ENCODE measurements at regions not wholly inside any gene's neighbourhood (a gene's known extent, or its start where the extent isn't known, plus 50 kb on each side); places are given as distances from the start of the nearest gene placed in this dataset.
"Not testable (repeated sequence)": the region's sequence is repeated elsewhere in the genome, so short reads cannot be mapped to it uniquely, and the experiment has no call there.

- not testable (repeated sequence) for H3K4me3 ChIP-seq (ENCODE audit: low read length); H3K9me3 ChIP-seq (ENCODE audit: control insufficient read depth, insufficient read depth, low read length); H3K27me3 ChIP-seq (ENCODE audit: control insufficient read depth, insufficient read depth, low read length); DNase-seq (ENCODE audit: low read depth, low spot score); H3K36me3 ChIP-seq (ENCODE audit: control insufficient read depth, insufficient read depth, low read length); H3K27ac ChIP-seq (ENCODE audit: low read length); H3K4me1 ChIP-seq (ENCODE audit: control insufficient read depth, insufficient read depth, low read length)
- WGBS (ENCODE audit: insufficient coverage, insufficient read length): no CpG with 5 or more reads among the region's 7 CpGs
Measured at GRCh38 chr20:29456987-29457693, 1800.3 kb upstream of the DEFB115 start.

GRCh38 chr20:29472606-29473005 is 1784.9 kb upstream of the DEFB115 start:
- Histone ChIP-seq H3K4me1 (ENCODE audit: control insufficient read depth, insufficient read depth, low read length) (no peaks in the 10 kb centered on the region), H3K27me3 (ENCODE audit: control insufficient read depth, insufficient read depth, low read length) (no peaks in the 10 kb centered on the region), H3K27ac (ENCODE audit: low read length) (no peak overlapping the region), H3K36me3 (ENCODE audit: control insufficient read depth, insufficient read depth, low read length) (no peaks in the 10 kb centered on the region), H3K9me3 (ENCODE audit: control insufficient read depth, insufficient read depth, low read length) (peaks cover 1% of the 10 kb centered on the region; the same call in 1 of the 2 replicates), H3K4me3 (ENCODE audit: low read length) (no peak overlapping the region)
- DNase-seq (ENCODE audit: low read depth, low spot score): no peak
- no CpG with 5 or more reads among the region's 3 CpGs for WGBS (ENCODE audit: insufficient coverage, insufficient read length)

- not testable (repeated sequence) for H3K36me3 ChIP-seq (ENCODE audit: control insufficient read depth, insufficient read depth, low read length); DNase-seq (ENCODE audit: low read depth, low spot score); H3K27ac ChIP-seq (ENCODE audit: low read length); H3K9me3 ChIP-seq (ENCODE audit: control insufficient read depth, insufficient read depth, low read length); H3K27me3 ChIP-seq (ENCODE audit: control insufficient read depth, insufficient read depth, low read length); H3K4me1 ChIP-seq (ENCODE audit: control insufficient read depth, insufficient read depth, low read length); H3K4me3 ChIP-seq (ENCODE audit: low read length)
- no CpG with 5 or more reads among the region's 4 CpGs for WGBS (ENCODE audit: insufficient coverage, insufficient read length)
Measured at GRCh38 chr20:29492840-29493239, 1764.6 kb upstream of the DEFB115 start.

- not testable (repeated sequence) for H3K36me3 ChIP-seq (ENCODE audit: control insufficient read depth, insufficient read depth, low read length); H3K4me3 ChIP-seq (ENCODE audit: low read length); H3K27ac ChIP-seq (ENCODE audit: low read length); H3K4me1 ChIP-seq (ENCODE audit: control insufficient read depth, insufficient read depth, low read length); H3K9me3 ChIP-seq (ENCODE audit: control insufficient read depth, insufficient read depth, low read length); DNase-seq (ENCODE audit: low read depth, low spot score); H3K27me3 ChIP-seq (ENCODE audit: control insufficient read depth, insufficient read depth, low read length)
- WGBS (ENCODE audit: insufficient coverage, insufficient read length): no CpG with 5 or more reads among the region's 27 CpGs
Measured at GRCh38 chr20:29496767-29497166, 1760.7 kb upstream of the DEFB115 start.

GRCh38 chr20:29497261-29497671 is 1760.2 kb upstream of the DEFB115 start:
- no peak overlapping the region for H3K4me3 ChIP-seq (ENCODE audit: low read length)
- H3K27ac ChIP-seq (ENCODE audit: low read length): no peak overlapping the region
- no peaks in the 10 kb centered on the region; the same call in 1 of the 2 replicates for H3K9me3 ChIP-seq (ENCODE audit: control insufficient read depth, insufficient read depth, low read length)
- WGBS (ENCODE audit: insufficient coverage, insufficient read length): no CpG with 5 or more reads among the region's 39 CpGs
- H3K27me3 ChIP-seq (ENCODE audit: control insufficient read depth, insufficient read depth, low read length): no peaks in the 10 kb centered on the region
- no peaks in the 10 kb centered on the region for H3K4me1 ChIP-seq (ENCODE audit: control insufficient read depth, insufficient read depth, low read length)
- no peaks in the 10 kb centered on the region for H3K36me3 ChIP-seq (ENCODE audit: control insufficient read depth, insufficient read depth, low read length)
- DNase-seq (ENCODE audit: low read depth, low spot score): no peak

- H3K4me3 ChIP-seq (ENCODE audit: low read length); H3K9me3 ChIP-seq (ENCODE audit: control insufficient read depth, insufficient read depth, low read length); H3K27me3 ChIP-seq (ENCODE audit: control insufficient read depth, insufficient read depth, low read length); H3K36me3 ChIP-seq (ENCODE audit: control insufficient read depth, insufficient read depth, low read length); H3K27ac ChIP-seq (ENCODE audit: low read length); H3K4me1 ChIP-seq (ENCODE audit: control insufficient read depth, insufficient read depth, low read length); DNase-seq (ENCODE audit: low read depth, low spot score): not testable (repeated sequence)
- WGBS (ENCODE audit: insufficient coverage, insufficient read length): no CpG with 5 or more reads among the region's 18 CpGs
Measured at GRCh38 chr20:29497684-29498083, 1759.8 kb upstream of the DEFB115 start.

GRCh38 chr20:29500738-29501137 is 1756.7 kb upstream of the DEFB115 start:
- not testable (repeated sequence) for H3K27ac ChIP-seq (ENCODE audit: low read length); H3K9me3 ChIP-seq (ENCODE audit: control insufficient read depth, insufficient read depth, low read length); H3K27me3 ChIP-seq (ENCODE audit: control insufficient read depth, insufficient read depth, low read length); H3K4me3 ChIP-seq (ENCODE audit: low read length); DNase-seq (ENCODE audit: low read depth, low spot score); H3K4me1 ChIP-seq (ENCODE audit: control insufficient read depth, insufficient read depth, low read length); H3K36me3 ChIP-seq (ENCODE audit: control insufficient read depth, insufficient read depth, low read length)
- WGBS (ENCODE audit: insufficient coverage, insufficient read length): no CpG with 5 or more reads among the region's 3 CpGs

GRCh38 chr20:29514634-29515033 is 1742.8 kb upstream of the DEFB115 start:
- not testable (repeated sequence) for H3K36me3 ChIP-seq (ENCODE audit: control insufficient read depth, insufficient read depth, low read length); H3K4me3 ChIP-seq (ENCODE audit: low read length); H3K9me3 ChIP-seq (ENCODE audit: control insufficient read depth, insufficient read depth, low read length); DNase-seq (ENCODE audit: low read depth, low spot score); H3K27me3 ChIP-seq (ENCODE audit: control insufficient read depth, insufficient read depth, low read length); H3K27ac ChIP-seq (ENCODE audit: low read length); H3K4me1 ChIP-seq (ENCODE audit: control insufficient read depth, insufficient read depth, low read length)
- no CpG with 5 or more reads among the region's 13 CpGs for WGBS (ENCODE audit: insufficient coverage, insufficient read length)

- not testable (repeated sequence) for H3K4me3 ChIP-seq (ENCODE audit: low read length); H3K27me3 ChIP-seq (ENCODE audit: control insufficient read depth, insufficient read depth, low read length); H3K36me3 ChIP-seq (ENCODE audit: control insufficient read depth, insufficient read depth, low read length); H3K4me1 ChIP-seq (ENCODE audit: control insufficient read depth, insufficient read depth, low read length); DNase-seq (ENCODE audit: low read depth, low spot score); H3K27ac ChIP-seq (ENCODE audit: low read length); H3K9me3 ChIP-seq (ENCODE audit: control insufficient read depth, insufficient read depth, low read length)
- no CpG with 5 or more reads among the region's 5 CpGs for WGBS (ENCODE audit: insufficient coverage, insufficient read length)
Measured at GRCh38 chr20:29516847-29517246, 1740.6 kb upstream of the DEFB115 start.

GRCh38 chr20:29519610-29520241 is 1737.7 kb upstream of the DEFB115 start:
- H3K4me1 ChIP-seq (ENCODE audit: control insufficient read depth, insufficient read depth, low read length); H3K27me3 ChIP-seq (ENCODE audit: control insufficient read depth, insufficient read depth, low read length); H3K9me3 ChIP-seq (ENCODE audit: control insufficient read depth, insufficient read depth, low read length); DNase-seq (ENCODE audit: low read depth, low spot score); H3K27ac ChIP-seq (ENCODE audit: low read length); H3K36me3 ChIP-seq (ENCODE audit: control insufficient read depth, insufficient read depth, low read length); H3K4me3 ChIP-seq (ENCODE audit: low read length): not testable (repeated sequence)
- WGBS (ENCODE audit: insufficient coverage, insufficient read length): no CpG with 5 or more reads among the region's 5 CpGs

All from iPS DF 6.9 (cell line).